Right atrium auricular region (tissue), 2 donors: ENCODE measurements at regions not wholly inside any gene's neighbourhood (a gene's known extent, or its start where the extent isn't known, plus 50 kb on each side); places are given as distances from the start of the nearest gene placed in this dataset.
"Not testable (repeated sequence)": the region's sequence is repeated elsewhere in the genome, so short reads cannot be mapped to it uniquely, and the experiment has no call there.

ENCODE experiments used
- DNase-seq: peaks from one replicate; pipeline ENCODE4 v3.0.0-alpha.2; 2019; ENCODE audit warnings: low spot score
- H3K27ac ChIP-seq, 2 donors: fragments of 200-600 bp; sonication (generic); 1 replicate in 1 of 2; 2 replicates in 1 of 2; pipeline ENCODE4 v1.5.1; 2016 to 2019
- H3K27me3 ChIP-seq, 2 donors: fragments of 200-600 bp; sonication (generic); one replicate each; pipeline versions ENCODE4 v1.5.1 to v1.6.0; 2017 to 2019
- H3K36me3 ChIP-seq: fragments of 200-600 bp; sonication (generic); one replicate; pipeline ENCODE4 v1.5.1; 2016
- H3K4me1 ChIP-seq, 2 donors: fragments of 200-600 bp; sonication (generic); one replicate each; pipeline versions ENCODE4 v1.5.1 to v1.6.0; 2017 to 2019
- H3K4me3 ChIP-seq, 2 donors: fragments of 200-600 bp; sonication (generic); 1 replicate in 1 of 2; 2 replicates in 1 of 2; pipeline ENCODE4 v1.5.1; 2017 to 2019; ENCODE audit warnings: mild to moderate bottlenecking in 1 of 2, moderate library complexity in 1 of 2
- H3K9me3 ChIP-seq, 2 donors: fragments of 200-600 bp; sonication (generic); one replicate each; pipeline ENCODE4 v1.5.1; 2019
- TF ChIP-seq, protein P1 (sequence below), 2 donors: fragments of 200-600 bp; sonication (generic); IDR thresholded peaks; one replicate each; pipeline ENCODE4 v1.5.1; 2019; ENCODE audit warnings: antibody characterized with exemption in 2 of 2

DNA sequence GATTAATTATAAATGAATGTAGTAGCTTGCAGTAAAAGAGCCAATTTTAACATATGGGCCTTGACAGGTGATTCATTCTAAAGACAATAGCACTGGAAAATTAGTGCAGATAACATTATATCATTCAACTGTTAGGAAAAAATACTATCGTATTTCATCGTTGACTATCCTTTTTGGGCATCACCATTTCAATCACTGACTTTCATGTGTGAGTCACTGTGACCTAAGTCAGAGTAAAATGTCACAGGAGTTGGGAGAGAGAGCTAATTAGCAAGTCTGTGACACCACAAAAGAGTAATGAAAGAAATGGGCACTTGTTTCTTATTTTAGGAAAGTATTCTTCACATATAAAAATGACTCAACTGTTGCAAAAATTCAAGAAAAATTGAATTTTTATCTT, 253.8 kb upstream of the CNTN5 start:
- no peaks in the 10 kb centered on the region for H3K4me1 ChIP-seq
- H3K9me3 ChIP-seq = no peaks in the 10 kb centered on the region
- H3K36me3 ChIP-seq = no peaks in the 10 kb centered on the region
- H3K27me3 ChIP-seq = no peaks in the 10 kb centered on the region
- DNase-seq = no peak
- H3K27ac ChIP-seq = no peak overlapping the region
- no peak overlapping the region for H3K4me3 ChIP-seq
- TF ChIP-seq, protein P1, sequence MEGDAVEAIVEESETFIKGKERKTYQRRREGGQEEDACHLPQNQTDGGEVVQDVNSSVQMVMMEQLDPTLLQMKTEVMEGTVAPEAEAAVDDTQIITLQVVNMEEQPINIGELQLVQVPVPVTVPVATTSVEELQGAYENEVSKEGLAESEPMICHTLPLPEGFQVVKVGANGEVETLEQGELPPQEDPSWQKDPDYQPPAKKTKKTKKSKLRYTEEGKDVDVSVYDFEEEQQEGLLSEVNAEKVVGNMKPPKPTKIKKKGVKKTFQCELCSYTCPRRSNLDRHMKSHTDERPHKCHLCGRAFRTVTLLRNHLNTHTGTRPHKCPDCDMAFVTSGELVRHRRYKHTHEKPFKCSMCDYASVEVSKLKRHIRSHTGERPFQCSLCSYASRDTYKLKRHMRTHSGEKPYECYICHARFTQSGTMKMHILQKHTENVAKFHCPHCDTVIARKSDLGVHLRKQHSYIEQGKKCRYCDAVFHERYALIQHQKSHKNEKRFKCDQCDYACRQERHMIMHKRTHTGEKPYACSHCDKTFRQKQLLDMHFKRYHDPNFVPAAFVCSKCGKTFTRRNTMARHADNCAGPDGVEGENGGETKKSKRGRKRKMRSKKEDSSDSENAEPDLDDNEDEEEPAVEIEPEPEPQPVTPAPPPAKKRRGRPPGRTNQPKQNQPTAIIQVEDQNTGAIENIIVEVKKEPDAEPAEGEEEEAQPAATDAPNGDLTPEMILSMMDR (IDR thresholded peaks at IDR 0.05) = no peak

DNA sequence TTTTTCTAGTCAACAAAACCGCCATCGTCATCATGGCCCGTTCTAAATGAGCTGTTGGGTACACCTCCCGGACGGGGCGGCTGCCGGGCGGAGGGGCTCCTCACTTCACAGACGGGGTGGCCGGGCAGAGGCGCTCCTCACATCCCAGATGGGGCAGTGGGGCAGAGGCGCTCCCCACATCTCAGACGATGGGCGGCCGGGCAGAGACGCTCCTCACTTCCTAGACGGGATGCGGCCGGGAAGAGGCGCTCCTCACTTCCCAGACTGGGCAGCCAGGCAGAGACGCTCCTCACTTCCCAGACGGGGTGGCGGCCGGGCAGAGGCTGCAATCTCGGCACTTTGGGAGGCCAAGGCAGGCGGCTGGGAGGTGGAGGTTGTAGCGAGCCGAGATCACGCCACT, 250.7 kb upstream of the CNTN5 start:
- not testable (repeated sequence) for H3K36me3 ChIP-seq, H3K9me3 ChIP-seq, H3K4me1 ChIP-seq, H3K4me3 ChIP-seq, H3K27ac ChIP-seq, DNase-seq, H3K27me3 ChIP-seq

DNA sequence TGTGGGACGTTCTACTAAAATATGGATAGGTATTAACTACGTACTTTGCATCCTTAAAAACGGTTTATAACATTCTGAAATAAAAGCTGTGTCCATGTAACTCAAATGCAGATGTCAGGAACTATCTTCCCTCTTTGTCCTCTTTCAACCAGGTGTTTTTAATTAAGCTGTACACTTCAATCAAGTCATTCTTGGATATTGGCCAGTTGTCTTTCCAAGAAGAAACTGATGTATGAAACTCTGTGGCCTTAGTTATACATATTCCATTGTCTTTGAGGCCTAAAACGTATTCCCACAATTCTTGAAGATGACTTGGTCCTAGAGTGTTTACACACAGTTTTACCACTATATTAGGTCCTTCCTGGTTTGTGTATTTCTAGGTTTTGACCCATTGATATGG, 249.0 kb upstream of the CNTN5 start:
- TF ChIP-seq, protein P1 (IDR thresholded peaks at IDR 0.05) = no peak
- no peaks in the 10 kb centered on the region for H3K4me1 ChIP-seq

DNA sequence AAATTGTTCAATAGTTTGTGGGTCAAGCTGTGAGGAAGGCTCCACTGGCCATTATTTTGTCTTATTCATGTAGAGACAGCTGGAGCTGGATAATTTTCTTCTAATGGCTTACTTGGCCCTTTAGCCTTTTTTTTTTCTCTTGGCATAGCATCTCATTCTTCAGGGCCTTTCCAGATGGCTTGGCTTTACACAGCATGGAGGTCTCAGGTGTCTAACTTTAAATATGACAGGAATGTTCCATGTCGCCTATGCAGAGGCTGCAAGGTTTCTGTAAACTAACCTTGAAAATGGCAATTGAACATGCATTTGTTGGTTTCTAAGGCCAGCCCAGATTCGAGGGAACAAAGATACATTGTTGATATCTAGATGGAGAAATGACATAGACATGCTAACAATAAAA, 247.9 kb upstream of the CNTN5 start:
- no peaks in the 10 kb centered on the region for H3K4me1 ChIP-seq
- H3K9me3 ChIP-seq = peaks cover 0 to 5% of the 10 kb centered on the region in 2 donors
- H3K27me3 ChIP-seq = no peaks in the 10 kb centered on the region
- H3K36me3 ChIP-seq = no peaks in the 10 kb centered on the region
- no peak for DNase-seq
- TF ChIP-seq, protein P1 (IDR thresholded peaks at IDR 0.05) = no peak
- no peak overlapping the region for H3K4me3 ChIP-seq
- no peak overlapping the region for H3K27ac ChIP-seq

More for the DNA sequence above, 249.0 kb upstream of the CNTN5 start:
- no peaks in the 10 kb centered on the region for H3K36me3 ChIP-seq
- H3K9me3 ChIP-seq = peaks cover 0 to 5% of the 10 kb centered on the region in 2 donors
- no peaks in the 10 kb centered on the region for H3K27me3 ChIP-seq
- H3K4me3 ChIP-seq = no peak overlapping the region
- no peak overlapping the region for H3K27ac ChIP-seq
- no peak for DNase-seq

DNA sequence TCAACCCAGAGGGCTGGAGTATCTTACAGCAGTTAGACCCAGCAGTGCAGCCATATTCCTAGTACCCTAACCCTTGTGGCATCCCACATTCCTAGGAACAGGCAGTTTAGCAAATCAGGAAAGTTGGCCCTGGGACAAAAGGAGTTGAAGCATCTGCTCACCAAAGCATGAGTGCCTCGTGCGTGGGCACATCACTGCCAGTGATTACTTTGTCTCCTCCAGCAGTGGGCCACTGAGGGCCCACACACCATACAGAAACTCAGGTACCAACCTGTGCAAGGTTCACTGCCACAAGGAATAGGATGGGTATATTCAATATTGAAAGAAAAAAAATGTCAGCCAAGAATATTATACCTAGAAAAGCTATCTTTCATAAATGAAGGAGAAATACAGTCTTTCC, 227.5 kb upstream of the CNTN5 start:
- TF ChIP-seq, protein P1 (IDR thresholded peaks at IDR 0.05) = no peak
- H3K4me3 ChIP-seq = no peak overlapping the region
- no peaks in the 10 kb centered on the region for H3K27me3 ChIP-seq
- peaks cover 3 to 27% of the 10 kb centered on the region in 2 donors for H3K9me3 ChIP-seq
- no peaks in the 10 kb centered on the region for H3K4me1 ChIP-seq
- DNase-seq = no peak
- H3K36me3 ChIP-seq = no peaks in the 10 kb centered on the region
- H3K27ac ChIP-seq = no peak overlapping the region

DNA sequence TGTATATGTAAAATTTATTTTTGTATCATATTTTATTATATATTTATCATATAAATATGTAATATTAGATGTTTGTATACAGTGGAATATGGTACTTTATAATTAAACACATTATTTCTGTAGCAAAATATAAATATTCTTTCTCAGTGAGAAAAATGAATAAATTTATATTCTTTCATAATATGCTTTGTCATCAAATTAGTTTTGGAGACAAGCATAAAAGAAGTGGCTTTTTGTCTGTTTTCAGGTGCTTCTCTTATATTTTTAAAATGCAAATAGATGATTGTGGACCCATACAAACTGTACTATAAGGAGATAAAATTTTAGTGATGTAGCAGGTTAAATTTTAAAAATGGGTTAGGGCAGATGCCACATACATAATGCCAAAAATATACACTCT, 222.4 kb upstream of the CNTN5 start:
- Histone ChIP-seq H3K4me3 (no peak overlapping the region), H3K4me1 (no peaks in the 10 kb centered on the region), H3K9me3 (peaks cover 3 to 21% of the 10 kb centered on the region in 2 donors), H3K27ac (no peak overlapping the region), H3K36me3 (no peaks in the 10 kb centered on the region), H3K27me3 (no peaks in the 10 kb centered on the region)
- no peak for DNase-seq
- TF ChIP-seq, protein P1 (IDR thresholded peaks at IDR 0.05) = no peak
